AG04450 (cell line): ENCODE measurements at regions not wholly inside any gene's neighbourhood (a gene's known extent, or its start where the extent isn't known, plus 50 kb on each side); places are given as distances from the start of the nearest gene placed in this dataset.

Source experiments
- CTCF ChIA-PET: fragments of 300-600, 350-600 bp; formaldehyde crosslinking; extraction: SDS; loops from one replicate; lab custom pipeline; 2022; ENCODE audit warnings: antibody characterized with exemption, inconsistent platforms; lab: Charles Lee
- POLR2A ChIA-PET: fragments of 350-600 bp; formaldehyde crosslinking; extraction: SDS; loops from one replicate; lab custom pipeline; 2021; ENCODE audit warnings: antibody characterized with exemption, inconsistent platforms; lab: Yijun Ruan, JAX
- DNase-seq: peaks from one replicate; pipeline ENCODE4 v3.0.0-alpha.2; 2011; ENCODE audit warnings: low read depth, low spot score
- H3K27ac ChIP-seq: one replicate; pipeline ENCODE4 v1.5.1; 2012; ENCODE audit warnings: low read depth, low read length, control low read depth
- H3K27me3 ChIP-seq: one replicate; pipeline ENCODE4 v1.6.0; 2012; ENCODE audit warnings: low read length; ENCODE audit not compliant: control insufficient read depth, insufficient read depth
- H3K4me3 ChIP-seq: 2 replicates; pipeline ENCODE4 v1.5.1; 2011; ENCODE audit warnings: mild to moderate bottlenecking, low read depth, low read length, control low read depth
- H3K9me3 ChIP-seq: 2 replicates; pipeline ENCODE4 v1.5.1; 2012; ENCODE audit warnings: low read length; ENCODE audit not compliant: control insufficient read depth, insufficient read depth
- TF ChIP-seq, protein P1 (sequence below): IDR thresholded peaks from 2 replicates; pipeline ENCODE4 v1.5.1; 2011; ENCODE audit warnings: low read depth, low read length, control low read depth, inconsistent platforms

GRCh38 chr2:108129636-108130035 lies 110.1 kb upstream of the SULT1C3 start:
- POLR2A ChIA-PET: no interaction called here
- CTCF ChIA-PET: no interaction called here

DNA sequence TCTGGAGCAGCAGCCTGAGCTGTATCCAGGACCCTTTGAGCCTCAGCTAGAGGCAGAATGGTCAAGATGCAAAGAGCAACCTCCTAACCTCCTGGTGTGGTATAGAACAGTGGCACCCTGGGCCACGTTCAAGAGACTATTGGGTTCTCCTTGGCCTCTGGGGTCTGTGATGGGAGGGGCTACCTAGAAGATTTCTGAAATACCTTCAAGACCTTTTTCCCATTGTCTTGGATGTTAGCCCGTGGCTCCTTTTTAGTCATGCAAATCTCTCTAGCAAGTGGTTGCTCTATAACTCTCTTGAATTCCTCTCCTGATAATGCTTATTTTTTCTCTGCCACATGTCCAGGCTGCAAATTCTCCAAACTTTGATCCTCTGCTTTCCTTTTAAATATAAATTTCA lies 106.3 kb upstream of the SULT1C3 start:
- CTCF ChIA-PET: no interaction called here
- no peak overlapping the region for H3K27ac ChIP-seq
- POLR2A ChIA-PET: no interaction called here
- DNase-seq: no peak
- no peaks in the 10 kb centered on the region for H3K9me3 ChIP-seq
- TF ChIP-seq, protein P1, sequence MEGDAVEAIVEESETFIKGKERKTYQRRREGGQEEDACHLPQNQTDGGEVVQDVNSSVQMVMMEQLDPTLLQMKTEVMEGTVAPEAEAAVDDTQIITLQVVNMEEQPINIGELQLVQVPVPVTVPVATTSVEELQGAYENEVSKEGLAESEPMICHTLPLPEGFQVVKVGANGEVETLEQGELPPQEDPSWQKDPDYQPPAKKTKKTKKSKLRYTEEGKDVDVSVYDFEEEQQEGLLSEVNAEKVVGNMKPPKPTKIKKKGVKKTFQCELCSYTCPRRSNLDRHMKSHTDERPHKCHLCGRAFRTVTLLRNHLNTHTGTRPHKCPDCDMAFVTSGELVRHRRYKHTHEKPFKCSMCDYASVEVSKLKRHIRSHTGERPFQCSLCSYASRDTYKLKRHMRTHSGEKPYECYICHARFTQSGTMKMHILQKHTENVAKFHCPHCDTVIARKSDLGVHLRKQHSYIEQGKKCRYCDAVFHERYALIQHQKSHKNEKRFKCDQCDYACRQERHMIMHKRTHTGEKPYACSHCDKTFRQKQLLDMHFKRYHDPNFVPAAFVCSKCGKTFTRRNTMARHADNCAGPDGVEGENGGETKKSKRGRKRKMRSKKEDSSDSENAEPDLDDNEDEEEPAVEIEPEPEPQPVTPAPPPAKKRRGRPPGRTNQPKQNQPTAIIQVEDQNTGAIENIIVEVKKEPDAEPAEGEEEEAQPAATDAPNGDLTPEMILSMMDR: no peak
- no peak overlapping the region for H3K4me3 ChIP-seq
- H3K27me3 ChIP-seq: no peaks in the 10 kb centered on the region

More at GRCh38 chr2:108129636-108130035, 110.1 kb upstream of the SULT1C3 start:
- Histone ChIP-seq H3K4me3 (no peak overlapping the region), H3K9me3 (no peaks in the 10 kb centered on the region), H3K27me3 (no peaks in the 10 kb centered on the region), H3K27ac (no peak overlapping the region)
- TF ChIP-seq, protein P1: no peak
- no peak for DNase-seq

GRCh38 chr2:108139521-108139920 lies 100.2 kb upstream of the SULT1C3 start:
- H3K27me3 ChIP-seq: no peaks in the 10 kb centered on the region
- POLR2A ChIA-PET: no interaction called here
- H3K9me3 ChIP-seq: no peaks in the 10 kb centered on the region
- H3K27ac ChIP-seq: no peak overlapping the region
- TF ChIP-seq, protein P1: no peak
- no peak overlapping the region for H3K4me3 ChIP-seq
- CTCF ChIA-PET: no interaction called here
- no peak for DNase-seq

- ChIA-PET POLR2A (no interaction called here), CTCF (interaction anchor here (0.6 kb wide), 1 partner anchor 24 kb away, joined by 3 read pairs; no protein-coding TSS in a partner anchor)
- TF ChIP-seq, protein P1: no peak
- no peak overlapping the region for H3K4me3 ChIP-seq
- H3K27me3 ChIP-seq: no peaks in the 10 kb centered on the region
- H3K9me3 ChIP-seq: no peaks in the 10 kb centered on the region
- H3K27ac ChIP-seq: no peak overlapping the region
- DNase-seq: no peak
Observed at GRCh38 chr2:108145557-108146326, 94.0 kb upstream of the SULT1C3 start.

- ChIA-PET POLR2A (no interaction called here), CTCF (no interaction called here)
- no peak overlapping the region for H3K4me3 ChIP-seq
- no peak for DNase-seq
- TF ChIP-seq, protein P1: no peak
- no peaks in the 10 kb centered on the region for H3K9me3 ChIP-seq
- H3K27ac ChIP-seq: no peak overlapping the region
- no peaks in the 10 kb centered on the region for H3K27me3 ChIP-seq
Observed at GRCh38 chr2:108148555-108148954, 91.2 kb upstream of the SULT1C3 start.
